T-helper 2 cell treated with Interferon-gamma antibody and Interleukin-4, amounts not matched to agents 5 μg/mL and 100 μg/mL, for 36 hours (primary cell): ENCODE measurements at regions not wholly inside any gene's neighbourhood (a gene's known extent, or its start where the extent isn't known, plus 50 kb on each side); places are given as distances from the start of the nearest gene placed in this dataset.

Source experiments
- DNase-seq: peaks from one replicate; pipeline ENCODE4 v3.0.0; 2021; ENCODE audit warnings: low spot score
- H3K27ac Mint-ChIP-seq: one replicate; pipeline ENCODE4 v1.8.0; 2021; ENCODE audit warnings: mild to moderate bottlenecking, mixed read lengths
- H3K27me3 Mint-ChIP-seq: one replicate; pipeline ENCODE4 v1.8.0; 2021; ENCODE audit warnings: low read depth, mixed read lengths
- H3K36me3 Mint-ChIP-seq: one replicate; pipeline ENCODE4 v1.8.0; 2021; ENCODE audit warnings: low read depth, mixed read lengths
- H3K4me1 Mint-ChIP-seq: one replicate; pipeline ENCODE4 v1.8.0; 2021; ENCODE audit warnings: low read depth, mixed read lengths
- H3K4me3 Mint-ChIP-seq: one replicate; pipeline ENCODE4 v1.8.0; 2022; ENCODE audit warnings: mild to moderate bottlenecking, moderate library complexity, mixed read lengths
- H3K9me3 Mint-ChIP-seq: one replicate; pipeline ENCODE4 v1.8.0; 2021; ENCODE audit warnings: mixed read lengths

- Mint-ChIP-seq H3K9me3 (peaks cover 2% of the 10 kb centered on the region), H3K4me3 (peak overlapping the region; percentile 45), H3K36me3 (no peaks in the 10 kb centered on the region), H3K4me1 (peaks cover 4% of the 10 kb centered on the region), H3K27ac (peak overlapping the region; percentile 92), H3K27me3 (no peaks in the 10 kb centered on the region)
- no peak for DNase-seq
Observed at GRCh38 chr3:13149330-13150108, 76.3 kb upstream of the IQSEC1 start.

DNA sequence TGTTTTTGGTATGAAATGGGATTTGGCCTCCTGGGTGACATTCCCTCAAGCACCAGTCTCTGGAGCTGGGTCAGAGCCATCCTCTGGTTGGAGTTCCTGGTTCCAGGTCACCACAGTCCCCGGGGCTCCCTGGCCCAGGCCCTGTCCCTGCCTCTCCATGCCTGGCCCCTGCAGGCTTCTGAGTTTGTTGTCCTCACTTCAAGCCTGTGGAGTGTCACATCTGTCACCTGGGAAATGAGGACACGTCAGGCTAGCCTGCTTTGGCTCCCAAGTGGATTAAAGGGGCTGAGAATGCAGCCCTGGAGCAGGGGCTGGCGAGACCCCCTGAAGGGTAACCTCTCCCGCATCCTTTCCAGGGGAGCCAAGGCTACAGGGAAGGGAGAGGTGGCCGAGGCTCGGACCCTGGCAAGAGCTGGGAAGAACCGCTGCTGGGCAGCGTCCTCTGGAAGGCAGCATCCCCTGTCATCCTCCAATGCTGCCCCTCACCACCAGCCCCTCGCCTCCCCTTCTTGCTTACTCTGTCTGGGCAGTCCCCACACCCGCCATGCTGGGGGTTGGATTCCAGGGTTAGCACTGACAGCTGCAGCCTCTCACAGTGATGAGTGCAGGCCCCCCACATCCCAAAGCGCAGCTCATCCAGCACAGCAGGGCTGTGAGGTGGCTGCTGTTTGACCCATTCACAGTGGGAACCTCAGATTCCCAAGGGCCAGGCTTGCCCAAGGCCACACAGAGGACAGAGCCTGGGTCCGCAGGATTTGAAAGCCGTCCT is 75.5 kb upstream of the IQSEC1 start:
- no peak for DNase-seq
- Mint-ChIP-seq H3K27ac (no peak overlapping the region), H3K27me3 (no peaks in the 10 kb centered on the region), H3K4me3 (no peak overlapping the region), H3K36me3 (no peaks in the 10 kb centered on the region), H3K4me1 (peaks cover 4% of the 10 kb centered on the region), H3K9me3 (no peaks in the 10 kb centered on the region)

DNA sequence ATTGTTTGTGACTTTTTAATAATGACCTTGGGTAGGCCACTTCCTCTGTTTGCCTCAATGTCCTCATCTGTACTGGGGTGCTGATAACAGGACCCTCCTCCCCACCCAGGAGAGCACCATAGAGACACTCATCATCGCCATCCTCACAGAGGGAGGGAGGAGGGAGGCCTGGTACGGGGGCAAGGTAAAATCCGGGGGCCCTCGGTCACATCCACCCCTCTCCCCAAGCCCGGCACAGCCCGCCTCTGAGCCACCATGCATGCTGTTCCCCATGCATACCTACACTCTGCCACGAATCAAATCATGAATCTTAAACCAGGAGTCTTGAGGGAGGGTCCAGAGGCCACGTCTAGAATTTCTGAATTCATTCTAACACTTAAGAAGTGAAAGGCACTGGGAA is 74.9 kb upstream of the IQSEC1 start:
- Mint-ChIP-seq H3K36me3 (no peaks in the 10 kb centered on the region), H3K9me3 (no peaks in the 10 kb centered on the region), H3K27me3 (no peaks in the 10 kb centered on the region), H3K4me1 (peaks cover 4% of the 10 kb centered on the region), H3K4me3 (no peak overlapping the region), H3K27ac (peak overlapping the region; percentile 26)
- no peak for DNase-seq

DNA sequence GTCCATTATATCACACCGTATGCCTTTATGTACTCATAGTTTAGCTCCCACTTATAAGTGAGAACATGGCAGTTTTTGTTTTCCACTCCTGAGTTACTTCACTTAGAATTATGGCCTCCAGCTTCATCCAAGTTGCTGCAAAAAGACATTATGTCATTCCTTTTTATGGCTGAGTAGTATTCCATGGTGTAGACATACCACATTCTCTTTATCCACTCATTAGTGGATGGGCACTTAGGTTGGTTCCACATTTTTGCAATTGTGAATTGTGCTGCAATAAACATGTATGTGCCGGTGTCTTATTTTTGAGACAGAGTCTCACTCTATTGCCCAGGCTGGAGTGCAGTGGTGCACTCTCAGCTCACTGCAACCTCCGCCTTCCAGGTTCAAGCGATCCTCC is 74.1 kb upstream of the IQSEC1 start:
- Mint-ChIP-seq H3K27me3 (no peaks in the 10 kb centered on the region), H3K27ac (no peak overlapping the region), H3K4me1 (peaks cover 4% of the 10 kb centered on the region), H3K9me3 (no peaks in the 10 kb centered on the region), H3K4me3 (no peak overlapping the region), H3K36me3 (no peaks in the 10 kb centered on the region)
- DNase-seq = no peak

DNA sequence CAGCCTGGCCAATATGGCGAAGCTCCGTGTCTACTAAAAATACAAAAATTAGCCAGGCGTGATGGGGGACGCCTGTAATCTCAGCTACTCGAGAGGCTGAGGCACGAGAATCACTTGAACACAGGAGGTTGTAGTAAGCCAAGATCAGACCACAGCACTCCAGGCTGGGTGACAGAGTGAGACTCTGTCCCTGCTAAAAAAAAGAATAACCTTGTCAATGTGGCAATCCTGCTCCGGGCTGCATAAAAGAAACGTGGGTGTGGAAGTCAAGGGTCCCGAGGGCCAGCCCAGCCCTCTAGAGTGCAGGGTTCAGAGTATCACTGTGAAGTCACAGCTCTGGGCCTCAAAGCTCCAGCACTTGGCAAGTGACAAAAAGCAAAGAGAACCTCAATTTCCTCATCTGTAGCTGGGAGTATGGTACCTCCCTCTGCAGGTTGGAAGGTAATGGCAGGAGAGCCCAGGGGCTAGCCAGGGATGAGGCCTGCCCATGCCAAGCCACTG is 73.5 kb upstream of the IQSEC1 start:
- H3K27me3 Mint-ChIP-seq = no peaks in the 10 kb centered on the region

DNA sequence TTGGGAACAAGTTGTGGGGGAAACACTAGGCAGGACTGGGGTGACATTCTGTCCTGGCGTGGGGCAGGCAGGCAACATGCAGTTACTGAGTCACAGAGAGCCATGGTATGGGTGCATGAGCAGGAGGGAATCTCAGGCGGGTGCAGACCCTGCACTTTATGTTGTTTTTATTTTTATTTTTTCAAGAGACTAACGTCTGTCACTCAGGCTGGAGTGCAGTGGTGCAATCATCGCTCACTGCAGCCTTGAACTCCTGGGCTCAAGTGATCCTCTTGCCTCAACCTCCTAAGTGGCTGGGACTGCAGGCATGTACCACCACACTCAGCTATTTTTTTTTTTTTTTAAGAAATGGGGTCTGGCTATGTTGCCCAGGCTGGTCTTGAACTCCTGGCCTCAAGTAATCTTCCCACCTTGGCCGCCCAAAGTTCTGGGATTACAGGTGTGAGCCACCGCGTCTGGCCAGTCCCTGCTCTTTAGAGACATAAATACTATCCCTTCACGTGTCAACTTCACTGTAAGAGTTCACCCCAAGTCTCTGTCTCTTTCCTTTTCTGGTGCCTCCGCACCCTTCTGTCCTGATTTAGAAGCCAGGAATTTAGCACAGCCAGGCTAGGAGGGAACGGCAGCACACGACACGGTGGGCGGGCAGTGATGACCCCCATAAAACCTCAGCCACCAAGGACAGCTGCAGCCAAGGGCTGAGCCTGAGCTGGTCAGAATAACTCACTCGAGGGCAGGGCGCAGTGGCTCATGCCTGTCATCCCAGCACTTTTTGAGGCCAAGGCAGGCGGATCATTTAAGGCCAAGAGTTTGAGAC is 72.8 kb upstream of the IQSEC1 start:
- peaks cover 4% of the 10 kb centered on the region for H3K4me1 Mint-ChIP-seq
- H3K36me3 Mint-ChIP-seq = no peaks in the 10 kb centered on the region
- no peak overlapping the region for H3K4me3 Mint-ChIP-seq
- H3K9me3 Mint-ChIP-seq = no peaks in the 10 kb centered on the region
- no peak overlapping the region for H3K27ac Mint-ChIP-seq
- no peaks in the 10 kb centered on the region for H3K27me3 Mint-ChIP-seq
- DNase-seq = no peak

More for the DNA sequence above, 73.5 kb upstream of the IQSEC1 start:
- Mint-ChIP-seq H3K9me3 (no peaks in the 10 kb centered on the region), H3K4me1 (peaks cover 4% of the 10 kb centered on the region), H3K27ac (no peak overlapping the region), H3K36me3 (no peaks in the 10 kb centered on the region), H3K4me3 (no peak overlapping the region)
- no peak for DNase-seq

DNA sequence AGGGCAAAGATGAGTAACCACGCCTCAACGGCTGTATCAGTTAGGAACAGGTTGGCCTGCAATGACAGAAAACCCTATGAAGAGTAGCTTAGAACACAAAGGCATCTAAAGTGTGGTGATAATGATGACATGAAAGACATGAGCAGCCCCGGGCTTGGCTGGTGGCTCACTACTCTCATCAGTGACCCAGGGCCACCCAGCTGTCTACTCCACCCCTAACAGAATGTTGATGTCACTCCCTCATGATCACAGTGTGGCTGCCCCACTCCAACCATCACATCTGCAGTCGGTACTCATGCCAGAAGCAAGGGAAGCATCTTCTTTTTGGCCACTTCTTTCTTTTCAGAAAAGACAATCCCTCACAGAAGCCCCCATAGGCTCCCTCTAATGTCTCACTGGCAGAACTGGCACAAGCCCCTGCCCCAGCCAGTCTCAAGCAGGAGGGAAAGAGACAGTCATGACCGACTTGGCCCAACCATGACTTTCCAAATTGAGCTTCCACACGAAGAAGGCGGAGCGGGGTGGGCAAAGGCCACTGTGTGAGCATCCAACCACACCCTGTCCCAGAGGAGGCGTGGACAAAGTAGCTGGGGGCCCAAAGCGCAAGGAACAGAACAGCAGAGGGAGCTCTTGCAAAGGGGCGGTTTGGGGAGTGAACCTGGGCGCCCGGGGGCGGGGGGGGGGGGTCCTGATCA is 72.0 kb upstream of the IQSEC1 start:
- DNase-seq = no peak
- Mint-ChIP-seq H3K4me1 (peaks cover 4% of the 10 kb centered on the region), H3K27me3 (no peaks in the 10 kb centered on the region), H3K4me3 (no peak overlapping the region), H3K27ac (no peak overlapping the region), H3K36me3 (no peaks in the 10 kb centered on the region), H3K9me3 (no peaks in the 10 kb centered on the region)

- H3K36me3 Mint-ChIP-seq = no peaks in the 10 kb centered on the region
- H3K27me3 Mint-ChIP-seq = no peaks in the 10 kb centered on the region
- no peaks in the 10 kb centered on the region for H3K4me1 Mint-ChIP-seq
- no peaks in the 10 kb centered on the region for H3K9me3 Mint-ChIP-seq
- no peak for DNase-seq
- H3K27ac Mint-ChIP-seq = no peak overlapping the region
- no peak overlapping the region for H3K4me3 Mint-ChIP-seq
Observed at GRCh38 chr3:13144163-13145023, 71.2 kb upstream of the IQSEC1 start.

DNA sequence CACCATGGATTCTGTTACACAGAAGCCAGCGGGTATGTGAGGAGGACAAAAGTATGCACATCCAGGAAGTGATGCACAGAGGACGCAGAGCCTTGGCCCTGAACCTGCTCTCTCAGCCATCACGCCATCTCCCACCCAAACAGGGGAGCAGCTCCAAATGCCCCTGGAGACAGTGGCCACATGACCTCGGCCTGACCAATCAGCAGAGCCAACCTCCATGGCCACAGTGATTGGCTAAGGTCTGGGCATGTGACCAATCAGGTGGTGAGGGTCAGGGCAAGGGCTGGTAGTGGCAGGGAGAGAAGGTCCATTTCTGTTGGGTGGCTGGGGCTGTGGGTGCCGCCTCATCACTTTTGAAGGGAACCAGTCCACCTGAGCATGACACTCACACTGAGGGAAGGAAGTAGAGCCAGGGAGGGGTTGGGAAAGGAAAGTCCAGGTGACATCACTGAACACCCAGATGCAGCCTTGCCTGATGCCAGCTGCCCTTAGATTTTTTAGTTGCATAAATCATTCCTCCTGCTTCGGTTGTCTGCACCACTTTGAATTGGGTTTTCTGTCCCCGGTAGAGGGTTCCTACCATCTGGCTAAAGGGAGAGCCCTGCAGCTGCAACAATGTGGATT is 70.3 kb upstream of the IQSEC1 start:
- no peak for DNase-seq
- Mint-ChIP-seq H3K36me3 (no peaks in the 10 kb centered on the region), H3K9me3 (no peaks in the 10 kb centered on the region), H3K4me1 (no peaks in the 10 kb centered on the region), H3K27ac (no peak overlapping the region), H3K4me3 (no peak overlapping the region), H3K27me3 (no peaks in the 10 kb centered on the region)

DNA sequence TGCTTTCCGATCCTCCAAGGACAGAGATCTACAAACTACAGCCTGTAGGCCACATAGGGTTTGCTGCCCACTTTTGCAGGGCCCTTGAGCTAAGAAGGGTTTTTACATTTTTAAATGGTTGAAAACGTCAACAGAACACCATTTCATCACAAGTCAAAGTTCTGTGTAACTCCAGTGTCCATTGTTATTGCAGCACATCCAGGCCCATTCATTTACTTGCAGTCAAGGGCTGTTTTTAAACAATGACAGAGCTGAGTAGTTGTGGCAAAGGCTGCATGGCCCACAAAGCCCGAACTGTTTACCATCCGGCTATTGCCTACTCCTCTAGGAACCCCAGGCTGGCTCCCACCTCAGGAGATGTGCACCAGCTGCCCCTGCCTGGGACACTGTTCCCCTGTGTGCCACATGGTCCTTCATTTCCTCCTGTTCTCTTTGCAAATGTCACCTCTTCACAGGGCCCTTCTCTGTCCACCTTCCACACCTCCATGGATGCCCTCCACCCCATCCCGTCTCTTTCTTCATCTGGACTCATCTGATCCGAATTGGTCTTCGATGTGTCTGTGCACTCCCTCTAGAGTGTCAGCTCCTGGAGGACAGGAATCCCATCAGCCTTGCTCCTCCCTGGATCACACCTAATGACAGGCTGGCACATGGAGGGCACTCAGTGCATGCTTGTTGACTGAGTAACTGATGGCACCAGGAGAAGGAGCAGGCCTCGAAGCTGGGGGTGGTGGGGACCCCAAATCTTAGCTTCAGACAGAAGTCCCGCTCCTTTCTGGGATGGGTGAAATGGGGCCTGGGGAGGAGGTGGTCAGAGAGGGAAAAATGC is 69.5 kb upstream of the IQSEC1 start:
- Mint-ChIP-seq H3K27me3 (no peaks in the 10 kb centered on the region), H3K27ac (no peak overlapping the region), H3K36me3 (no peaks in the 10 kb centered on the region), H3K4me1 (no peaks in the 10 kb centered on the region), H3K4me3 (no peak overlapping the region), H3K9me3 (no peaks in the 10 kb centered on the region)
- DNase-seq = no peak

DNA sequence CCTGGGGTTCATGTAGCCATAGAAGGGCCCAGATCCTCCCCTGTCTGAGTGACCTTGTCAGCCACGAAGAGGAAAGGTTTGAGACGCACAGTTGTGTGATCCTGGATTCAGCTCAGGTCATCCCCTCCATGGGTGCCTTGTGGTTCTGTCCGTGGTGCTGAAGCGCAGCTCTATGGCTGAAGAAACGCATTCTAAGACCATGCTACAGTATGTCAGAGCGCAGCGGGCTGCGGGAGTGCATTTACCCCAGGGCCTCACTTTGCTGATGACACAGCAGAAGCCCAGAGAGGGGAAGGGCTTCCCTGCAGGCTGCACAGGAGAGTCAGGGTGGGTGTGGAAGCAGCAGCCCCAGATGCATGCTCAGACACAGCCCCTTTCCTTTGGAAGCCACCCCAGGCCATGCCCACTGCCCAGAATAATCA is 68.8 kb upstream of the IQSEC1 start:
- Mint-ChIP-seq H3K4me3 (no peak overlapping the region), H3K9me3 (no peaks in the 10 kb centered on the region), H3K27me3 (no peaks in the 10 kb centered on the region), H3K27ac (no peak overlapping the region), H3K4me1 (no peaks in the 10 kb centered on the region), H3K36me3 (no peaks in the 10 kb centered on the region)
- no peak for DNase-seq

- Mint-ChIP-seq H3K36me3 (no peaks in the 10 kb centered on the region), H3K4me3 (no peak overlapping the region), H3K27me3 (no peaks in the 10 kb centered on the region), H3K4me1 (no peaks in the 10 kb centered on the region), H3K9me3 (no peaks in the 10 kb centered on the region), H3K27ac (no peak overlapping the region)
- no peak for DNase-seq
Observed at GRCh38 chr3:13141183-13141582, 68.0 kb upstream of the IQSEC1 start.
